Panc1 (cell line): ENCODE measurements at regions not wholly inside any gene's neighbourhood (a gene's known extent, or its start where the extent isn't known, plus 50 kb on each side); places are given as distances from the start of the nearest gene placed in this dataset.

Experiments
- ATAC-seq: fragments of 200-7000 bp; cut with Tn5 transposase; 2 replicates; pipeline ENCODE4 v1.9.1; 2020; ENCODE audit warnings: mild to moderate bottlenecking, moderate library complexity
- BruUV-seq: library from RNA; stranded (reverse); fragments of 400-500 nt; replicated peaks from 2 replicates; lab custom pipeline; 2021; lab: Mats Ljungman, UMichigan
- CTCF ChIA-PET: fragments of 300-600 bp; sonication (Branson Sonifier 250); formaldehyde crosslinking; loops from one replicate; lab custom pipeline; 2022; ENCODE audit warnings: antibody characterized with exemption; lab: Charles Lee
- POLR2A ChIA-PET: fragments of 300-600 bp; sonication (Branson Sonifier 250); formaldehyde crosslinking; loops from one replicate; lab custom pipeline; 2022; ENCODE audit warnings: antibody characterized with exemption; lab: Charles Lee
- DNase-seq: peaks from one replicate; pipeline ENCODE4 v3.0.0-alpha.2; 2010; ENCODE audit warnings: low read depth, low spot score
- H3K27ac ChIP-seq: 2 replicates; pipeline ENCODE4 v1.5.1; 2011; ENCODE audit warnings: mild to moderate bottlenecking, low read length, inconsistent platforms
- H3K27me3 ChIP-seq: fragments of 200-500 bp; sonication (Bioruptor generic); 2 replicates; pipeline ENCODE4 v1.6.0; 2014; ENCODE audit warnings: low read length, inconsistent platforms; ENCODE audit not compliant: control insufficient read depth, insufficient read depth
- H3K36me3 ChIP-seq: fragments of 200-500 bp; sonication (Bioruptor generic); 2 replicates; pipeline ENCODE4 v1.5.1; 2014; ENCODE audit warnings: inconsistent platforms, mild to moderate bottlenecking, low read length, moderate library complexity; ENCODE audit not compliant: control insufficient read depth, insufficient read depth
- H3K4me1 ChIP-seq: 2 replicates; pipeline ENCODE4 v1.5.1; 2011; ENCODE audit warnings: inconsistent platforms, mild to moderate bottlenecking, low read length, moderate library complexity; ENCODE audit not compliant: control insufficient read depth, insufficient read depth
- H3K4me3 ChIP-seq, 2 experiments: 2 replicates each; pipeline ENCODE4 v1.5.1; 2011 to 2012; ENCODE audit warnings: low read depth in 2 of 2, low read length in 2 of 2, mild to moderate bottlenecking in 2 of 2, inconsistent platforms in 1 of 2, moderate library complexity in 1 of 2
- H3K9me3 ChIP-seq: fragments of 200-500 bp; sonication (Bioruptor generic); 2 replicates; pipeline ENCODE4 v1.5.1; 2014; ENCODE audit warnings: low read depth, mild to moderate bottlenecking, inconsistent platforms, low read length, moderate library complexity; ENCODE audit not compliant: control insufficient read depth, insufficient read depth
- POLR2AphosphoS5 ChIP-seq: IDR thresholded peaks from 2 replicates; pipeline ENCODE4 v1.6.1; 2012; ENCODE audit warnings: mild to moderate bottlenecking, low read depth, low read length, moderate library complexity
- REST ChIP-seq, 2 experiments: IDR thresholded peaks; 2 replicates each; pipeline ENCODE4 v1.6.1; 2011 to 2012; ENCODE audit warnings: low read depth in 2 of 2, control low read depth in 1 of 2, low read length in 1 of 2, mild to moderate bottlenecking in 1 of 2, moderate library complexity in 1 of 2; ENCODE audit not compliant: insufficient read depth in 1 of 2
- SIN3A ChIP-seq: IDR thresholded peaks from 2 replicates; pipeline ENCODE4 v1.6.1; 2012; ENCODE audit warnings: low read depth, mild to moderate bottlenecking, low read length, moderate library complexity, borderline replicate concordance; ENCODE audit not compliant: insufficient read depth
- TCF7L2 ChIP-seq: IDR thresholded peaks from 2 replicates; pipeline ENCODE4 v1.6.1; 2011; ENCODE audit warnings: mild to moderate bottlenecking, low read depth, low read length, inconsistent platforms
- in situ Hi-C: cut with HindIII; loops from 2 replicates; pipeline ENCODE4 v1.10.0; 2016; ENCODE audit warnings: low sequenced_read_pairs, low pct_unique_long_range_greater_than_20kb
- intact Hi-C: fragments of 100-400 bp; cut with micrococcal nuclease; formaldehyde crosslinking; loops from one replicate; pipeline ENCODE4 v1.10.0; 2022; ENCODE audit not compliant: unreplicated experiment
- TF ChIP-seq, protein P1 (sequence below): fragments of 450-650 bp; IDR thresholded peaks from 2 replicates; pipeline ENCODE4 v1.5.1; 2017; ENCODE audit warnings: mild to moderate bottlenecking

DNA sequence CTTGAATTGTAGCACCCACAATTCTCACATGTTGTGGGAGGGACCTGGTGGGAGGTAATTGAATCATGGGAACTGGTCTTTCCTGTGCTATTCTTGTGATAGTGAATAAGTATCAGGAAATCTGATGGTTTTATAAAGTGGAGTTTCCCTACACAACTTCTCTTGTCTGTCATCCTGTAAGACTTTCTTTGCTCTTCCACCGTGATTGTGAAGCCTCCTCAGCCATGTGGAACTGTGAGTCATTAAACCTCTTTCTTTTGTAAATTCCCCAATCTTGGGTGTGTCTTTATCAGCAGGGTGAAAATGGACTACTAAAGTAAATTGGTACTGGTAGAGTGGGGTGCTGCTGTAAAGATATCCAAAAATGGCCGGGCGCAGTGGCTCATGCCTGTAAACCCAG lies 215.6 kb downstream of the LIG4 start:
- in situ Hi-C loops (no loop called here), intact Hi-C loops (no loop called here)
- H3K9me3 ChIP-seq = no peaks in the 10 kb centered on the region
- POLR2A ChIA-PET = no interaction called here
- H3K4me3 ChIP-seq = no peak overlapping the region
- no peak overlapping the region for H3K27ac ChIP-seq
- H3K36me3 ChIP-seq = no peaks in the 10 kb centered on the region
- TF ChIP-seq REST (IDR thresholded peaks at IDR 0.05; ENCODE audit: insufficient read depth in 1 of 2, low read depth in 2 of 2, low read length in 1 of 2) = no peak
- TF ChIP-seq, protein P1, sequence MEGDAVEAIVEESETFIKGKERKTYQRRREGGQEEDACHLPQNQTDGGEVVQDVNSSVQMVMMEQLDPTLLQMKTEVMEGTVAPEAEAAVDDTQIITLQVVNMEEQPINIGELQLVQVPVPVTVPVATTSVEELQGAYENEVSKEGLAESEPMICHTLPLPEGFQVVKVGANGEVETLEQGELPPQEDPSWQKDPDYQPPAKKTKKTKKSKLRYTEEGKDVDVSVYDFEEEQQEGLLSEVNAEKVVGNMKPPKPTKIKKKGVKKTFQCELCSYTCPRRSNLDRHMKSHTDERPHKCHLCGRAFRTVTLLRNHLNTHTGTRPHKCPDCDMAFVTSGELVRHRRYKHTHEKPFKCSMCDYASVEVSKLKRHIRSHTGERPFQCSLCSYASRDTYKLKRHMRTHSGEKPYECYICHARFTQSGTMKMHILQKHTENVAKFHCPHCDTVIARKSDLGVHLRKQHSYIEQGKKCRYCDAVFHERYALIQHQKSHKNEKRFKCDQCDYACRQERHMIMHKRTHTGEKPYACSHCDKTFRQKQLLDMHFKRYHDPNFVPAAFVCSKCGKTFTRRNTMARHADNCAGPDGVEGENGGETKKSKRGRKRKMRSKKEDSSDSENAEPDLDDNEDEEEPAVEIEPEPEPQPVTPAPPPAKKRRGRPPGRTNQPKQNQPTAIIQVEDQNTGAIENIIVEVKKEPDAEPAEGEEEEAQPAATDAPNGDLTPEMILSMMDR = no peak
- no peak for TF ChIP-seq SIN3A
- TF ChIP-seq TCF7L2 = no peak
- no peak for TF ChIP-seq POLR2AphosphoS5
- no peak for ATAC-seq
- CTCF ChIA-PET = no interaction called here
- no peaks in the 10 kb centered on the region for H3K4me1 ChIP-seq
- no TSS peak for BruUV-seq
- no peaks in the 10 kb centered on the region for H3K27me3 ChIP-seq
- no peak for DNase-seq

DNA sequence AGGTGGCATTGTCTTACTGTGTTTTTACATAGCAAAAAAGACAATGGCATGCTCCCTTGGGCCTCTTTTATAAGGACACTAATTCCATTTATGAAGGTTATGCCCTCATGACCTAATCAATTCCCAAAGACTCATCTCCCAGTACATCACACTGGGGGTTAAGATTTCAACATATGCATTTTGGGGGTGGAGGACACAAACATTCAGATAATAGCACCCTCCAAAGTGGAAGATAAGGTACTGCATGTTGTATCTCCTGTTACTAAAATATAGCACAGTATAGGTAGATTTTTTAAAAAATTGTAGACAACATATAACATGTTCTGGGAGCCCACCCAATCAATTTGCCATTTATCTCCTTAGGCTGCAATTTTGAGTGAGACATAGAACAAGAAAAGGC lies 221.2 kb downstream of the LIG4 start:
- no peak for DNase-seq
- no peak for ATAC-seq
- no peaks in the 10 kb centered on the region for H3K36me3 ChIP-seq
- H3K27me3 ChIP-seq = no peaks in the 10 kb centered on the region
- no peaks in the 10 kb centered on the region for H3K4me1 ChIP-seq
- no peak overlapping the region for H3K27ac ChIP-seq
- ChIA-PET CTCF (no interaction called here), POLR2A (no interaction called here)
- TF ChIP-seq REST (IDR thresholded peaks at IDR 0.05; ENCODE audit: insufficient read depth in 1 of 2, low read depth in 2 of 2, low read length in 1 of 2) (no peak), SIN3A (no peak), TCF7L2 (no peak), POLR2AphosphoS5 (no peak)
- TF ChIP-seq, protein P1 = no peak
- H3K9me3 ChIP-seq = no peaks in the 10 kb centered on the region
- no peak overlapping the region for H3K4me3 ChIP-seq
- intact Hi-C loops (no loop called here), in situ Hi-C loops (no loop called here)
- BruUV-seq = no TSS peak
